ENCODE measurements at regions not wholly inside any gene's neighbourhood (a gene's known extent, or its start where the extent isn't known, plus 50 kb on each side); places are given as distances from the start of the nearest gene placed in this dataset.
"Not testable (repeated sequence)": the region's sequence is repeated elsewhere in the genome, so short reads cannot be mapped to it uniquely, and the experiment has no call there.

- H3K4me1 Mint-ChIP-seq = no peaks in the 10 kb centered on the region
- peaks cover 1% of the 10 kb centered on the region; the same call in 1 of the 2 replicates for H3K27me3 Mint-ChIP-seq (ENCODE audit: low read depth)
- H3K9ac ChIP-seq (ENCODE audit: extremely low read depth, insufficient read length, low read length) = no peak overlapping the region
These were observed 182.0 kb upstream of the PAQR3 start for GRCh38 chr4:79121223-79121622.

GRCh38 chr4:79117051-79117450 lies 177.8 kb upstream of the PAQR3 start:
- H3K14ac ChIP-seq (ENCODE audit: insufficient read depth, low read length); H2BK120ac ChIP-seq (ENCODE audit: low read depth, low read length, poor library complexity, severe bottlenecking); H3K27ac Mint-ChIP-seq; H2BK12ac ChIP-seq (ENCODE audit: insufficient read length, low read depth, low read length); H2BK5ac ChIP-seq (ENCODE audit: insufficient read length, low read length); H3K4ac ChIP-seq (ENCODE audit: low read depth, low read length); H2BK15ac ChIP-seq (ENCODE audit: low read depth, low read length); H3K9ac ChIP-seq (ENCODE audit: extremely low read depth, insufficient read length, low read length); H2AK5ac ChIP-seq (ENCODE audit: insufficient read length, low read length); H4K5ac ChIP-seq (ENCODE audit: insufficient read length, low read depth, low read length); H3K79me2 ChIP-seq (ENCODE audit: insufficient read depth, low read length); H4K8ac ChIP-seq (replicated peaks; ENCODE audit: insufficient read length, low read depth, low read length); H3K27me3 ChIP-seq (ENCODE audit: insufficient read depth, low read length); H3K18ac ChIP-seq (ENCODE audit: insufficient read length, low read depth, low read length); H3K9me3 ChIP-seq (ENCODE audit: control insufficient read depth, low read depth, low read length); H4K20me1 ChIP-seq (ENCODE audit: control insufficient read depth, insufficient read depth, insufficient read length); DNase-seq; H3K27ac ChIP-seq (ENCODE audit: insufficient read length, low read depth, low read length); H2BK20ac ChIP-seq (ENCODE audit: low read depth, low read length, poor library complexity, severe bottlenecking); H3K79me1 ChIP-seq (ENCODE audit: insufficient read depth, low read depth, low read length, poor library complexity, severe bottlenecking); H3K56ac ChIP-seq (ENCODE audit: insufficient read length, low read depth, low read length); H4K91ac ChIP-seq (ENCODE audit: insufficient read length, low read depth, low read length); H3K23ac ChIP-seq (ENCODE audit: insufficient read length, low read depth, low read length); H3K4me2 ChIP-seq (ENCODE audit: insufficient read depth, insufficient read length, low read length); H3K27me3 Mint-ChIP-seq (ENCODE audit: low read depth); H3T11ph ChIP-seq (ENCODE audit: low read length); H3K23me2 ChIP-seq (ENCODE audit: insufficient read length, low read depth, low read length, poor library complexity, severe bottlenecking); H3K4me1 Mint-ChIP-seq; H3K4me1 ChIP-seq (ENCODE audit: insufficient read depth, low read length); H2AFZ ChIP-seq (ENCODE audit: low read length); H3K4me3 Mint-ChIP-seq: not testable (repeated sequence)
- Mint-ChIP-seq H3K9me3 (peaks cover 45 to 47% of the 10 kb centered on the region in 2 experiments), H3K36me3 (ENCODE audit: insufficient read depth in 1 of 3, low read depth in 3 of 3) (peaks cover 16 to 43% (median 20%) of the 10 kb centered on the region in 3 experiments)
- no CpG with 5 or more reads among the region's 4 CpGs for WGBS (ENCODE audit: extremely low coverage, insufficient read length, low lambda C conversion rate)

More at GRCh38 chr4:79121223-79121622, 182.0 kb upstream of the PAQR3 start:
- Histone ChIP-seq H3K9me3 (ENCODE audit: control insufficient read depth, low read depth, low read length) (peaks cover 10% of the 10 kb centered on the region), H3K23ac (ENCODE audit: insufficient read length, low read depth, low read length) (no peak overlapping the region), H2BK20ac (ENCODE audit: low read depth, low read length, poor library complexity, severe bottlenecking) (no peak overlapping the region), H3K79me1 (ENCODE audit: insufficient read depth, low read depth, low read length, poor library complexity, severe bottlenecking) (no peaks in the 10 kb centered on the region), H4K20me1 (ENCODE audit: control insufficient read depth, insufficient read depth, insufficient read length) (no peaks in the 10 kb centered on the region), H3K4me2 (ENCODE audit: insufficient read depth, insufficient read length, low read length) (no peak overlapping the region), H4K91ac (ENCODE audit: insufficient read length, low read depth, low read length) (no peak overlapping the region), H2BK5ac (ENCODE audit: insufficient read length, low read length) (no peak overlapping the region), H3K27ac (ENCODE audit: insufficient read length, low read depth, low read length) (no peak overlapping the region), H3K4ac (ENCODE audit: low read depth, low read length) (no peak overlapping the region), H3K14ac (ENCODE audit: insufficient read depth, low read length) (no peak overlapping the region), H4K8ac (replicated peaks; ENCODE audit: insufficient read length, low read depth, low read length) (no peak overlapping the region), H3K27me3 (ENCODE audit: insufficient read depth, low read length) (no peaks in the 10 kb centered on the region), H3K18ac (ENCODE audit: insufficient read length, low read depth, low read length) (no peak overlapping the region), H3K23me2 (ENCODE audit: insufficient read length, low read depth, low read length, poor library complexity, severe bottlenecking) (no peaks in the 10 kb centered on the region), H2BK120ac (ENCODE audit: low read depth, low read length, poor library complexity, severe bottlenecking) (no peak overlapping the region), H2AK5ac (ENCODE audit: insufficient read length, low read length) (no peak overlapping the region), H2BK15ac (ENCODE audit: low read depth, low read length) (no peak overlapping the region), H3K79me2 (ENCODE audit: insufficient read depth, low read length) (no peaks in the 10 kb centered on the region), H2BK12ac (ENCODE audit: insufficient read length, low read depth, low read length) (no peak overlapping the region), H2AFZ (ENCODE audit: low read length) (no peak overlapping the region), H4K5ac (ENCODE audit: insufficient read length, low read depth, low read length) (no peak overlapping the region), H3K56ac (ENCODE audit: insufficient read length, low read depth, low read length) (no peak overlapping the region), H3T11ph (ENCODE audit: low read length) (no peak overlapping the region), H3K4me1 (ENCODE audit: insufficient read depth, low read length) (no peaks in the 10 kb centered on the region)
- Mint-ChIP-seq H3K9me3 (peaks cover 45 to 59% of the 10 kb centered on the region in 2 experiments), H3K4me3 (no peak overlapping the region), H3K27ac (no peak overlapping the region), H3K36me3 (ENCODE audit: insufficient read depth in 1 of 3, low read depth in 3 of 3) (peaks cover 20 to 43% (median 21%) of the 10 kb centered on the region in 3 experiments)
- TF ChIP-seq CTCF (conservative IDR thresholded peaks at IDR 0.05) = no peak
- WGBS (ENCODE audit: extremely low coverage, insufficient read length, low lambda C conversion rate) = no CpG with 5 or more reads among the region's 1 CpG
- DNase-seq = no peak

Data from H9 (cell line).